Epithelial cell of proximal tubule (primary cell): ENCODE measurements at regions not wholly inside any gene's neighbourhood (a gene's known extent, or its start where the extent isn't known, plus 50 kb on each side); places are given as distances from the start of the nearest gene placed in this dataset.

Experiments
- DNase-seq: peaks from one replicate; pipeline ENCODE4 v3.0.0-alpha.2; 2011; ENCODE audit warnings: low read depth
- H3K4me3 ChIP-seq: 2 replicates; pipeline ENCODE4 v1.5.1; 2011; ENCODE audit warnings: low read depth, mild to moderate bottlenecking, low read length
- CTCF ChIP-seq: conservative IDR thresholded peaks from 2 replicates; pipeline ENCODE4 v1.5.1; 2012; ENCODE audit warnings: low read depth, mild to moderate bottlenecking, low read length

DNA sequence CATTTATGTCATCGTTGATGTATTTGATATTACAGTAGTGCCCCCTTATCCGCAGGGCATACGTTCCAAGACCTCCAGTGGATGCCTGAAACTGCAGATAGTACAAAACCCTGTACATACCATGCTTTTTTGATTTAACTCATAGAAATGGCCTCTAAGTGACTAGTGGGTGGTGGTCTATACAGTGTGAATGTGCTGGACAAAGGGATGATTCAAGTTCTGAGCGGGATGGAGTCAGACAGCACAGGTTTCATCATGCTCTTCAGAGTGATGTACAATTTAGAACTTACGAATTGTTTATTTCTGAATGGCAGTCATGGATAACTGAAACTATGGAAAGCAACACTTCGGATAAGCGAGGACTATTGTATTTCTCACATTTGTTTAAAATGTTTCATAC lies 473.1 kb upstream of the FANCL start:
- DNase-seq, result no peak
- no peak overlapping the region for H3K4me3 ChIP-seq
- no peak for TF ChIP-seq CTCF

DNA sequence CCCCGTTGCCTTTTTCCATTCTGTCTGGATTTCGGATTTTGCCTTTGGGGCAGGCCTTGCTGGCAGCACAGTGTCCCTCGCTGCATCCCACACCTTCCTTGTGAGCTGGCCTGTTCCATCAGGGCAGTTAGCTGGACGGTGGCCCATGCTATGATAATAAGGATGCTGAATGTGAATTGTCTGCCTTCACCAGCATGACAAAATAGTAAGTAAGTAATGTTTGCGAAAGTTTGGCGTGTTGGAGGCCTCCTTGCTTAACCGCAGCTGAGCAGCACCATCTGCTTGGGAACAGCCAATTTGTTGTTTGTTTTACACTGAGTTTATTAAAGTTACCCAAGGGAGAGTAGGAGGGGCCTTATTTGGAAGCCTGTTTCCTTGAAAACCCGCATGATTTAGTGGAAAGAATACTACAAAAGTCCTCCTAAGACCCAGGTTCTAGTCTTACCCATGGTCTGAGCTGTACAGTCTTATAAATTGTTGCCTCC lies 469.7 kb upstream of the FANCL start:
- no peak for DNase-seq
- H3K4me3 ChIP-seq, result no peak overlapping the region
- TF ChIP-seq CTCF, result no peak

DNA sequence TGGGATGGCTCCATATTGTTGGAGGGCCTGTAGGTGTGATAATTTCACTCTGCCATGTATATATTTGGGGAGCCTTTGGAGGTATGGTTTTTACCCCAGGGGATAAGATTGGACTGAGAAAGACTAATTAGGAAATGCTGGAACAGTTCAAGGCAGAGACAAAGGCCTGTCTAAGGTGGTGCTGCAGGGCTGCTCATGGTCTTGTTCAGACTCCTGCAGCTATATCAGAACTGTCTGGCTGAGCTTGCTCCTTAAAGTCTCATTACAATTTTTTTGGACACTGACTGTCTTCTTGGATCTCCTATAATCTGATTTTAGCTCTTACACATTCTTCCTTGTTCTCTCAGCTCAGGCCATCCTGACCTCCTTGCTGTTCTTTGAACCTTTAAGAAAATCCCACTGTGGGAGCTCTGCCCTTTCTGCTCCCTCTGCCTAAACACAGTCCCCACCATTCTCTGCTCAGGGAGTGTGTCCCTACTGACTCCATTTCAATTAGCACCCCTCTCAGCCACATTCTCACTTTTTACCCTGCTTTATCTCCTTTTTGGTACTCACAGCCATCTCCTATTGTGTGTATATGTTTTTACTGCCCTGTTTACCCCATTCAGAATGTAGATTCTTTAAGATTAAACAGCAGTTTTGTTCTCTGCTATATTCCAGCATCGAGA lies 468.7 kb upstream of the FANCL start:
- no peak overlapping the region for H3K4me3 ChIP-seq
- TF ChIP-seq CTCF, result no peak
- no peak for DNase-seq

DNA sequence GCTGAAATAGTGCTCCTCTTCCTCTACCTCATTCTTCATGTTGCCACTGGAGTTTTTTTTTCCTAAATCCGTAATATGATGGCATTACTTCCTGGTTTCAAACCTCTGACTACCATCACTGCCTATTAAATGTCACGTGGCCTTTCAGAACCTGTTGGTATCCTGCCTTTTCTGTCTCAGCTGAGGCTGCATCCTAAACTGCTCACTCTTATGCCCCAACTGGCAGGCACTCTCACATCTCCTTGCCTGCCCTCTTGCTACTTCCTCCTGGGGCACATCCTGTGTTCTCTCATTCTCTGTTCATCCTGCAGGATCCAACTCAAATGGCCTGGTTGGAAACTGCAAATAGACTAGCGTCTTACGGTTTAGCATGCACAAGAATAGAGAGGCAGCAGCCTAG lies 468.1 kb upstream of the FANCL start:
- H3K4me3 ChIP-seq, result no peak overlapping the region
- TF ChIP-seq CTCF, result no peak
- no peak for DNase-seq

- DNase-seq, result no peak
- no peak for TF ChIP-seq CTCF
These were observed 467.4 kb upstream of the FANCL start for GRCh38 chr2:58708565-58708964.

GRCh38 chr2:58702302-58702885 lies 461.3 kb upstream of the FANCL start:
- DNase-seq, result peak; percentile 60
- no peak overlapping the region for H3K4me3 ChIP-seq

More at GRCh38 chr2:58708565-58708964, 467.4 kb upstream of the FANCL start:
- no peak overlapping the region for H3K4me3 ChIP-seq

More at GRCh38 chr2:58702302-58702885, 461.3 kb upstream of the FANCL start:
- peak; percentile 31 for TF ChIP-seq CTCF
